Mesenchymal stem cell (in vitro differentiated cells and primary cell): ENCODE measurements at regions not wholly inside any gene's neighbourhood (a gene's known extent, or its start where the extent isn't known, plus 50 kb on each side); places are given as distances from the start of the nearest gene placed in this dataset.
A peak's percentile ranks its signal among the peaks of the same experiment; 100 is the strongest.

Experiments used
- DNase-seq: peaks from one replicate; pipeline ENCODE4 v3.0.0-alpha.2; 2013
- H2AFZ ChIP-seq: one replicate; pipeline ENCODE4 v1.6.1; 2013; ENCODE audit warnings: low read depth, mild to moderate bottlenecking, control low read depth, inconsistent platforms, low read length, moderate library complexity
- H2AK5ac ChIP-seq: 2 replicates; pipeline ENCODE4 v1.6.1; 2013; ENCODE audit warnings: low read length, moderate library complexity, mild to moderate bottlenecking, inconsistent platforms; ENCODE audit not compliant: severe bottlenecking
- H2BK120ac ChIP-seq: one replicate; pipeline ENCODE4 v1.6.1; 2013; ENCODE audit warnings: low read depth, mild to moderate bottlenecking, inconsistent platforms, low read length, moderate library complexity
- H2BK12ac ChIP-seq, 2 experiments: one replicate each; pipeline ENCODE4 v1.6.1; 2013; ENCODE audit warnings: inconsistent platforms in 2 of 2, low read length in 2 of 2, mild to moderate bottlenecking in 2 of 2, moderate library complexity in 2 of 2, control low read depth in 1 of 2
- H2BK15ac ChIP-seq: one replicate; pipeline ENCODE4 v1.6.1; 2013; ENCODE audit warnings: mild to moderate bottlenecking, low read depth, inconsistent platforms; ENCODE audit not compliant: poor library complexity, severe bottlenecking
- H2BK5ac ChIP-seq: 2 replicates; pipeline ENCODE4 v1.6.1; 2013; ENCODE audit warnings: low read depth, mild to moderate bottlenecking, low read length, control low read depth, inconsistent platforms; ENCODE audit not compliant: poor library complexity, severe bottlenecking
- H3K14ac ChIP-seq, 2 experiments: one replicate each; pipeline ENCODE4 v1.6.1; 2013; ENCODE audit warnings: inconsistent platforms in 2 of 2, low read length in 2 of 2, control low read depth in 1 of 2, mild to moderate bottlenecking in 1 of 2, moderate library complexity in 1 of 2
- H3K18ac ChIP-seq, 2 experiments: one replicate each; pipeline ENCODE4 v1.6.1; 2013; ENCODE audit warnings: inconsistent platforms in 2 of 2, low read length in 2 of 2, control low read depth in 1 of 2, low read depth in 1 of 2, mild to moderate bottlenecking in 1 of 2
- H3K23ac ChIP-seq, 2 experiments: one replicate each; pipeline ENCODE4 v1.6.1; 2013; ENCODE audit warnings: inconsistent platforms in 2 of 2, low read length in 2 of 2, mild to moderate bottlenecking in 2 of 2, moderate library complexity in 2 of 2, control low read depth in 1 of 2
- H3K27ac ChIP-seq: 2 replicates; pipeline ENCODE4 v1.5.1; 2013; ENCODE audit warnings: mild to moderate bottlenecking, moderate library complexity, low read length, control low read depth, inconsistent platforms; ENCODE audit not compliant: poor library complexity, severe bottlenecking
- H3K27me3 ChIP-seq, 2 experiments: 2 replicates each; pipeline versions ENCODE4 v1.6.1 to v1.7.0; 2013; ENCODE audit warnings: low read length in 2 of 2, mild to moderate bottlenecking in 2 of 2, moderate library complexity in 2 of 2, control low read depth in 1 of 2, inconsistent platforms in 1 of 2; ENCODE audit not compliant: control insufficient read depth in 1 of 2, insufficient read depth in 1 of 2
- H3K36me3 ChIP-seq, 2 experiments: 2 replicates each; pipeline versions ENCODE4 v1.6.1 to v1.7.0; 2013; ENCODE audit warnings: low read length in 2 of 2, control low read depth in 1 of 2, inconsistent platforms in 1 of 2, low read depth in 1 of 2, mild to moderate bottlenecking in 1 of 2; ENCODE audit not compliant: insufficient read depth in 2 of 2, control insufficient read depth in 1 of 2
- H3K4ac ChIP-seq, 2 experiments: one replicate each; pipeline ENCODE4 v1.6.1; 2013; ENCODE audit warnings: inconsistent platforms in 2 of 2, low read length in 2 of 2, mild to moderate bottlenecking in 2 of 2, moderate library complexity in 2 of 2, control low read depth in 1 of 2, low read depth in 1 of 2
- H3K4me1 ChIP-seq: 2 replicates; pipeline ENCODE4 v1.6.1; 2013; ENCODE audit warnings: low read depth, low read length, control low read depth; ENCODE audit not compliant: control insufficient read depth, insufficient read depth
- H3K4me2 ChIP-seq: 2 replicates; pipeline ENCODE4 v1.6.1; 2013; ENCODE audit warnings: low read length, mild to moderate bottlenecking, inconsistent platforms; ENCODE audit not compliant: poor library complexity, severe bottlenecking
- H3K4me3 ChIP-seq, 2 experiments: 2 replicates each; pipeline versions ENCODE4 v1.5.1 to v1.7.0; 2013; ENCODE audit warnings: low read length in 2 of 2, mild to moderate bottlenecking in 2 of 2, control low read depth in 1 of 2, low read depth in 1 of 2; ENCODE audit not compliant: insufficient read depth in 1 of 2
- H3K79me1 ChIP-seq: replicated peaks from 2 replicates; pipeline ENCODE4 v1.6.1; 2013; ENCODE audit warnings: mild to moderate bottlenecking, control low read depth, low read length, inconsistent platforms; ENCODE audit not compliant: poor library complexity, severe bottlenecking
- H3K9ac ChIP-seq: 2 replicates; pipeline ENCODE4 v1.7.0; 2013; ENCODE audit warnings: mild to moderate bottlenecking, low read length, moderate library complexity
- H3K9me3 ChIP-seq: 2 replicates; pipeline ENCODE4 v1.7.0; 2013; ENCODE audit warnings: mild to moderate bottlenecking, low read length; ENCODE audit not compliant: control insufficient read depth
- H4K8ac ChIP-seq: one replicate; pipeline ENCODE4 v1.6.1; 2013; ENCODE audit warnings: inconsistent platforms, mild to moderate bottlenecking, low read length, moderate library complexity
- H4K91ac ChIP-seq: one replicate; pipeline ENCODE4 v1.6.1; 2013; ENCODE audit warnings: mild to moderate bottlenecking, low read length, inconsistent platforms
- WGBS: methylation state at CpG from one replicate; pipeline ENCODE4 v1.1.7; 2013; ENCODE audit warnings: mixed read lengths; 5-methylcytosine and 5-hydroxymethylcytosine counted together

- Histone ChIP-seq H3K9ac (no peak overlapping the region), H3K23ac (no peak overlapping the region), H3K27ac (no peak overlapping the region), H2AFZ (no peak overlapping the region), H3K14ac (no peak overlapping the region), H4K91ac (no peak overlapping the region), H3K4me1 (no peaks in the 10 kb centered on the region), H3K18ac (no peak overlapping the region), H3K4ac (no peak overlapping the region), H2BK15ac (no peak overlapping the region), H2BK5ac (no peak overlapping the region), H3K4me3 (no peak overlapping the region), H2BK120ac (no peak overlapping the region), H2BK12ac (no peak overlapping the region), H3K4me2 (no peak overlapping the region), H3K27me3 (peaks cover 0 to 11% of the 10 kb centered on the region in 2 experiments), H3K79me1 (no peaks in the 10 kb centered on the region), H3K9me3 (no peaks in the 10 kb centered on the region), H4K8ac (no peak overlapping the region), H2AK5ac (no peak overlapping the region), H3K36me3 (no peaks in the 10 kb centered on the region)
- 93% methylated on average over 4 of the region's 8 CpGs for WGBS
- DNase-seq: no peak
Observed at GRCh38 chr21:43352154-43352537, 74.8 kb downstream of the SIK1 start.

GRCh38 chr21:43351501-43352153 is 75.3 kb downstream of the SIK1 start:
- Histone ChIP-seq H3K4me2 (no peak overlapping the region), H2BK120ac (no peak overlapping the region), H3K4ac (no peak overlapping the region), H2BK12ac (no peak overlapping the region), H2BK5ac (no peak overlapping the region), H3K9ac (no peak overlapping the region), H3K14ac (no peak overlapping the region), H3K27ac (no peak overlapping the region), H3K9me3 (no peaks in the 10 kb centered on the region), H3K4me1 (no peaks in the 10 kb centered on the region), H2AFZ (no peak overlapping the region), H2BK15ac (no peak overlapping the region), H2AK5ac (no peak overlapping the region), H3K4me3 (no peak overlapping the region), H3K18ac (no peak overlapping the region), H4K8ac (no peak overlapping the region), H3K27me3 (peaks cover 0 to 11% of the 10 kb centered on the region in 2 experiments), H3K23ac (no peak overlapping the region), H4K91ac (no peak overlapping the region), H3K36me3 (no peaks in the 10 kb centered on the region), H3K79me1 (no peaks in the 10 kb centered on the region)
- 72% methylated on average over 11 of the region's 13 CpGs for WGBS
- no peak for DNase-seq

GRCh38 chr21:43349644-43350043 is 77.3 kb downstream of the SIK1 start:
- Histone ChIP-seq H3K9me3 (no peaks in the 10 kb centered on the region), H3K14ac (no peak overlapping the region), H3K27ac (no peak overlapping the region), H3K23ac (no peak overlapping the region), H2BK5ac (no peak overlapping the region), H3K18ac (no peak overlapping the region), H3K79me1 (no peaks in the 10 kb centered on the region), H2BK120ac (no peak overlapping the region), H3K4me1 (peaks cover 8% of the 10 kb centered on the region), H3K4me2 (no peak overlapping the region), H2BK15ac (no peak overlapping the region), H2BK12ac (no peak overlapping the region), H3K4me3 (no peak overlapping the region), H3K36me3 (no peaks in the 10 kb centered on the region), H2AFZ (no peak overlapping the region), H3K4ac (no peak overlapping the region), H3K27me3 (peaks cover 0 to 5% of the 10 kb centered on the region in 2 experiments), H4K8ac (no peak overlapping the region), H2AK5ac (no peak overlapping the region), H3K9ac (no peak overlapping the region), H4K91ac (no peak overlapping the region)
- WGBS: 90% methylated on average over 9 of the region's 9 CpGs
- no peak for DNase-seq

- Histone ChIP-seq H3K4me1 (peaks cover 8% of the 10 kb centered on the region), H3K36me3 (no peaks in the 10 kb centered on the region), H3K4ac (no peak overlapping the region), H2BK120ac (no peak overlapping the region), H4K91ac (no peak overlapping the region), H2AFZ (no peak overlapping the region), H2AK5ac (no peak overlapping the region), H3K9me3 (no peaks in the 10 kb centered on the region), H3K4me2 (no peak overlapping the region), H3K27me3 (no peaks in the 10 kb centered on the region), H2BK15ac (no peak overlapping the region), H4K8ac (peak overlapping the region; percentile 8), H3K9ac (no peak overlapping the region), H3K79me1 (no peaks in the 10 kb centered on the region), H3K4me3 (no peak overlapping the region), H3K14ac (no peak overlapping the region), H3K23ac (no peak overlapping the region), H2BK12ac (peak overlapping the region in 1 of 2 experiments; percentile 88), H3K18ac (peak overlapping the region in 1 of 2 experiments; percentile 61), H2BK5ac (no peak overlapping the region), H3K27ac (no peak overlapping the region)
- DNase-seq: no peak
- WGBS: 84% methylated on average over 22 of the region's 22 CpGs
Observed at GRCh38 chr21:43348801-43349261, 78.1 kb downstream of the SIK1 start.
